MCF 10A (cell line): ENCODE measurements at regions not wholly inside any gene's neighbourhood (a gene's known extent, or its start where the extent isn't known, plus 50 kb on each side); places are given as distances from the start of the nearest gene placed in this dataset.

Experiments used
- BruUV-seq: library from RNA; stranded (reverse); fragments of 400-500 nt; replicated peaks from 2 replicates; lab custom pipeline; 2021; lab: Mats Ljungman, UMichigan
- CTCF ChIA-PET: fragments of 300-600 bp; sonication (Branson Sonifier 250); formaldehyde crosslinking; extraction: SDS; loops from one replicate; lab custom pipeline; 2021; ENCODE audit warnings: antibody characterized with exemption, inconsistent platforms; lab: Yijun Ruan, JAX
- POLR2A ChIA-PET: fragments of 300-600, 350-650 bp; sonication (Branson Sonifier 250); formaldehyde crosslinking; extraction: SDS; loops from one replicate; lab custom pipeline; 2020; ENCODE audit warnings: antibody characterized with exemption, inconsistent platforms; lab: Yijun Ruan, JAX
- DNase-seq: peaks from one replicate; pipeline ENCODE4 v3.0.0-alpha.2; 2018; ENCODE audit not compliant: unreplicated experiment
- H3K27ac Mint-ChIP-seq: one replicate; pipeline ENCODE4 v1.8.0; 2022; ENCODE audit warnings: mild to moderate bottlenecking, low read depth, mixed read lengths; ENCODE audit not compliant: unreplicated experiment
- H3K27me3 Mint-ChIP-seq: one replicate; pipeline ENCODE4 v1.8.0; 2022; ENCODE audit warnings: mixed read lengths; ENCODE audit not compliant: insufficient read depth, unreplicated experiment
- H3K36me3 Mint-ChIP-seq: one replicate; pipeline ENCODE4 v1.8.0; 2022; ENCODE audit warnings: mild to moderate bottlenecking, moderate library complexity, mixed read lengths; ENCODE audit not compliant: insufficient read depth, unreplicated experiment
- H3K4me1 Mint-ChIP-seq: one replicate; pipeline ENCODE4 v1.8.0; 2022; ENCODE audit warnings: mixed read lengths; ENCODE audit not compliant: insufficient read depth, unreplicated experiment
- H3K4me3 Mint-ChIP-seq: one replicate; pipeline ENCODE4 v1.8.0; 2022; ENCODE audit warnings: mild to moderate bottlenecking, moderate library complexity, mixed read lengths; ENCODE audit not compliant: unreplicated experiment
- H3K9me3 Mint-ChIP-seq: one replicate; pipeline ENCODE4 v1.8.0; 2022; ENCODE audit warnings: mixed read lengths; ENCODE audit not compliant: unreplicated experiment
- CTCF ChIP-seq: fragments of 200-600 bp; IDR thresholded peaks from one replicate; pipeline ENCODE4 v1.8.0; 2022; ENCODE audit warnings: antibody characterized with exemption, mild to moderate bottlenecking; ENCODE audit not compliant: unreplicated experiment
- intact Hi-C: fragments of 100-400 bp; cut with micrococcal nuclease; formaldehyde crosslinking; loops from 2 replicates; pipeline ENCODE4 v1.14.1; 2022

- no peak for TF ChIP-seq CTCF
- peaks cover 11% of the 10 kb centered on the region for H3K9me3 Mint-ChIP-seq
- peak; percentile 30 for DNase-seq
- POLR2A ChIA-PET: interaction anchor here (1.2 to 2.9 kb wide), 4 partner anchors 11 to 90 kb away, joined by 3 to 9 read pairs (median 6); no protein-coding TSS in a partner anchor
- no peaks in the 10 kb centered on the region for H3K27me3 Mint-ChIP-seq
- no peak overlapping the region for H3K27ac Mint-ChIP-seq
- peaks cover 5% of the 10 kb centered on the region for H3K4me1 Mint-ChIP-seq
- no peak overlapping the region for H3K4me3 Mint-ChIP-seq
- no TSS peak for BruUV-seq
- CTCF ChIA-PET: interaction anchor here (0.6 to 3.5 kb wide), 6 partner anchors 8 to 216 kb away, joined by 3 to 12 read pairs (median 4); partner anchors contain the start of gene NAA20
- intact Hi-C loops: no loop called here
- no peaks in the 10 kb centered on the region for H3K36me3 Mint-ChIP-seq
Measured at GRCh38 chr20:19903168-19903811, 113.9 kb upstream of the NAA20 start.

GRCh38 chr20:19907326-19908056 is 109.7 kb upstream of the NAA20 start:
- Mint-ChIP-seq H3K27me3 (no peaks in the 10 kb centered on the region), H3K27ac (no peak overlapping the region), H3K4me1 (peaks cover 16% of the 10 kb centered on the region), H3K4me3 (no peak overlapping the region), H3K36me3 (no peaks in the 10 kb centered on the region), H3K9me3 (no peaks in the 10 kb centered on the region)
- no peak for DNase-seq
- no TSS peak for BruUV-seq
- no peak for TF ChIP-seq CTCF
- intact Hi-C loops: no loop called here
- POLR2A ChIA-PET: interaction anchor here (1.1 to 3.6 kb wide), 2 partner anchors 21 to 69 kb away, joined by 4 to 23 read pairs; no protein-coding TSS in a partner anchor
- CTCF ChIA-PET: interaction anchor here (0.5 to 1.1 kb wide), 4 partner anchors 21 to 124 kb away, joined by 3 to 15 read pairs (median 4); no protein-coding TSS in a partner anchor

- no peak overlapping the region for H3K4me3 Mint-ChIP-seq
- intact Hi-C loops: no loop called here
- no peaks in the 10 kb centered on the region for H3K27me3 Mint-ChIP-seq
- ChIA-PET CTCF (interaction anchor here (0.6 to 1.7 kb wide), 5 partner anchors 11 to 120 kb away, joined by 3 read pairs; no protein-coding TSS in a partner anchor), POLR2A (interaction anchor here (0.9 to 11.8 kb wide), 4 partner anchors 20 to 68 kb away, joined by 3 to 107 read pairs (median 14); no protein-coding TSS in a partner anchor)
- H3K9me3 Mint-ChIP-seq: no peaks in the 10 kb centered on the region
- no peaks in the 10 kb centered on the region for H3K36me3 Mint-ChIP-seq
- BruUV-seq: no TSS peak
- DNase-seq: no peak
- no peak overlapping the region for H3K27ac Mint-ChIP-seq
- H3K4me1 Mint-ChIP-seq: peaks cover 24% of the 10 kb centered on the region
- TF ChIP-seq CTCF: no peak
Measured at GRCh38 chr20:19908576-19908975, 108.6 kb upstream of the NAA20 start.

GRCh38 chr20:19909725-19910124 is 107.4 kb upstream of the NAA20 start:
- intact Hi-C loops: loop anchor here (5.0 kb wide), 1 partner anchor 83 kb away; no protein-coding TSS in a partner anchor
- Mint-ChIP-seq H3K36me3 (no peaks in the 10 kb centered on the region), H3K27ac (no peak overlapping the region), H3K4me3 (no peak overlapping the region), H3K27me3 (no peaks in the 10 kb centered on the region), H3K4me1 (peaks cover 34% of the 10 kb centered on the region), H3K9me3 (no peaks in the 10 kb centered on the region)
- no TSS peak for BruUV-seq
- peak; percentile 71 for DNase-seq
- POLR2A ChIA-PET: interaction anchor here (0.7 to 11.8 kb wide), 4 partner anchors 9 to 67 kb away, joined by 3 to 107 read pairs (median 13); no protein-coding TSS in a partner anchor
- CTCF ChIA-PET: interaction anchor here (0.5 to 1.7 kb wide), 7 partner anchors 11 to 107 kb away, joined by 3 to 6 read pairs (median 3); no protein-coding TSS in a partner anchor
- TF ChIP-seq CTCF: no peak
